ENCODE measurements at regions not wholly inside any gene's neighbourhood (a gene's known extent, or its start where the extent isn't known, plus 50 kb on each side); places are given as distances from the start of the nearest gene placed in this dataset.

DNA sequence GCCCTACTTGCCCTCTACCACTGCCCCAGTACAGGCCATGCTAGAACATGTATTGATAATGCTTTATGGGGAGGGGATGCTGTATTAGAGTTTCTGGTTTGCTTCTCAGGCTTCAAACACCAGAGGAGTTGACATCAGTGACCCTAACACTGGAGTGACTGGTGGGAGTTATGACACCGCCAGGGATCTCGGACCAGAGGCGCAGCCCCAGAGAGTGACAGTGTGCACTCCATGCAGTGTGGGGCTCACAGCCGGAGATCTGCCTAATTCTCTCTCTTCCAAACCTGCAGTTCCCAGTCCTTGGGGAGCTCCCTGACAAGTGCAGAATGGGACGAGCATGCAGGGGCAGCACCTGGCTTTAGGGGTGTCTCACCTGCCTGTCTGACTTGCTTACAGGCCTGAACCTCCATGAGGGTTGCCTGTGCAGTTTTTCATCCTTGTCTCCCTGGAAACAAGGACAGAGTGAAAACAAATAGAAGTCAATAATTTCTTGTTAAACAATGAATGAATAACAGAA lies 244.9 kb upstream of the MYT1L start:
- no peak overlapping the region for H3K4me3 Mint-ChIP-seq (ENCODE audit: unreplicated experiment)
- peaks cover 4% of the 10 kb centered on the region for H3K9me3 Mint-ChIP-seq (ENCODE audit: unreplicated experiment)
- H3K27ac Mint-ChIP-seq (ENCODE audit: unreplicated experiment): no peak overlapping the region
- peaks cover 19% of the 10 kb centered on the region for H3K4me1 Mint-ChIP-seq (ENCODE audit: low read depth, unreplicated experiment)
- no peaks in the 10 kb centered on the region for H3K36me3 Mint-ChIP-seq (ENCODE audit: unreplicated experiment)
- peaks cover 8% of the 10 kb centered on the region for H3K27me3 Mint-ChIP-seq (ENCODE audit: unreplicated experiment)
- DNase-seq: no peak
- TF ChIP-seq, protein P1, sequence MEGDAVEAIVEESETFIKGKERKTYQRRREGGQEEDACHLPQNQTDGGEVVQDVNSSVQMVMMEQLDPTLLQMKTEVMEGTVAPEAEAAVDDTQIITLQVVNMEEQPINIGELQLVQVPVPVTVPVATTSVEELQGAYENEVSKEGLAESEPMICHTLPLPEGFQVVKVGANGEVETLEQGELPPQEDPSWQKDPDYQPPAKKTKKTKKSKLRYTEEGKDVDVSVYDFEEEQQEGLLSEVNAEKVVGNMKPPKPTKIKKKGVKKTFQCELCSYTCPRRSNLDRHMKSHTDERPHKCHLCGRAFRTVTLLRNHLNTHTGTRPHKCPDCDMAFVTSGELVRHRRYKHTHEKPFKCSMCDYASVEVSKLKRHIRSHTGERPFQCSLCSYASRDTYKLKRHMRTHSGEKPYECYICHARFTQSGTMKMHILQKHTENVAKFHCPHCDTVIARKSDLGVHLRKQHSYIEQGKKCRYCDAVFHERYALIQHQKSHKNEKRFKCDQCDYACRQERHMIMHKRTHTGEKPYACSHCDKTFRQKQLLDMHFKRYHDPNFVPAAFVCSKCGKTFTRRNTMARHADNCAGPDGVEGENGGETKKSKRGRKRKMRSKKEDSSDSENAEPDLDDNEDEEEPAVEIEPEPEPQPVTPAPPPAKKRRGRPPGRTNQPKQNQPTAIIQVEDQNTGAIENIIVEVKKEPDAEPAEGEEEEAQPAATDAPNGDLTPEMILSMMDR (IDR thresholded peaks at IDR 0.05; ENCODE audit: partially characterized antibody, unreplicated experiment): no peak

DNA sequence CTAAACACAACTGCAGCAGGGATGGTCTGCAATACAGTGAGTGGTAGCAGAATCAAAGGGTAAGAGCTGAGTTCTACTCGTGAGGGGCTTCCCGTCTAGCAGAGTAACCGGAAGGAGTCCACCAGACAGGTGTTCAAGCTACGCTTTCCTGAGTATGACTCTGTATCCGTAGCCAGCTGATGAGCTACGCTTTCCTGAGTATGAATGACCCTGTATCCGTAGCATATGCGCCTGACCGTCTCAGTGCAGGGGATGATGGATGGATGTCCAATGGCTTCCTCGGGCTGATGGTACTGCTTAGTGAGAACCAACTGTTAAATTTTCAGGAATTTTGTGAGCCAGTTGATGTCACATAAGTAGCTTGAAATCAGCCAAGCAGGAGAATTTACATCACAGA lies 244.1 kb upstream of the MYT1L start:
- H3K4me1 Mint-ChIP-seq (ENCODE audit: low read depth, unreplicated experiment): peaks cover 18% of the 10 kb centered on the region
- H3K27ac Mint-ChIP-seq (ENCODE audit: unreplicated experiment): no peak overlapping the region
- no peak for DNase-seq
- peaks cover 3% of the 10 kb centered on the region for H3K27me3 Mint-ChIP-seq (ENCODE audit: unreplicated experiment)
- H3K9me3 Mint-ChIP-seq (ENCODE audit: unreplicated experiment): no peaks in the 10 kb centered on the region
- TF ChIP-seq, protein P1 (IDR thresholded peaks at IDR 0.05; ENCODE audit: partially characterized antibody, unreplicated experiment): no peak
- no peaks in the 10 kb centered on the region for H3K36me3 Mint-ChIP-seq (ENCODE audit: unreplicated experiment)
- H3K4me3 Mint-ChIP-seq (ENCODE audit: unreplicated experiment): no peak overlapping the region

DNA sequence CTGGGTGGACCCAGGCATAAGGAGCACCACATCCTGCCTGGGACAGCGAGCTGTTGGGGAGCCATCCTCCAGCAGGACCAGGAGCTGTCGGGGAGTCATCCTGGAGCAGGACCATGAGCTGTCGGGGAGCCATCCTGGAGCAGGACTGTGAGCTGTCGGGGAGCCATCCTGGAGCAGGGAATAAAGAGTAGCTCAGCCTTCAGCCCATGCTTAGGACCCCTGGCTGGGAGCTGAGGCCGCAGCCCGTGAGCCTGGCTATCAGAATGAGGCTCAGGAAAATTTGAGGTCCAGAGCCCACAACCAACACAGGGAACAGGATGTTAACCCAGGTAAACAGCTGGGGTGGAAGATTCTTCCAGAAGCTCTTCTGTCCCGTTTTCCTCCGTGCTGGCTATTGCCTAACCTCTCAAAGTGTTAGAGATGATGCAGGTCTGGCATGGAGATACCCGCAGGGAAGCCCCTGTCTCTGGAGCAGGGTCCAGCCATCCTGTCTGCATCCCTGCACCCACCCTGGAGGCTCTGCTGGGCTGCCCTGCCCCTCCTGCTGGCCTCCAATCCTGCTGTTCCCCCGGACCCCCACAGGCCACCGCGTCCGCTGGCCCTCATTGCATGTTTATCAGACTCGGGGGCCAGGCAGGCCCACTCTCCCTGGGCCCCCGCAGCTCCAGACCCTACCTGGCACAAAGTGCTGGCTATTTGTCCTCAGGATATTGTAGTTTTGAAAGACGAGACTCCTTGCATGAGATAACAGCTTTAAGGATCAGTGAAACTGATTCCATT lies 243.5 kb upstream of the MYT1L start:
- H3K36me3 Mint-ChIP-seq (ENCODE audit: unreplicated experiment): no peaks in the 10 kb centered on the region
- H3K4me3 Mint-ChIP-seq (ENCODE audit: unreplicated experiment): no peak overlapping the region
- no peaks in the 10 kb centered on the region for H3K27me3 Mint-ChIP-seq (ENCODE audit: unreplicated experiment)
- no peaks in the 10 kb centered on the region for H3K9me3 Mint-ChIP-seq (ENCODE audit: unreplicated experiment)
- peaks cover 12% of the 10 kb centered on the region for H3K4me1 Mint-ChIP-seq (ENCODE audit: low read depth, unreplicated experiment)
- TF ChIP-seq, protein P1 (IDR thresholded peaks at IDR 0.05; ENCODE audit: partially characterized antibody, unreplicated experiment): no peak
- no peak overlapping the region for H3K27ac Mint-ChIP-seq (ENCODE audit: unreplicated experiment)
- DNase-seq: no peak

DNA sequence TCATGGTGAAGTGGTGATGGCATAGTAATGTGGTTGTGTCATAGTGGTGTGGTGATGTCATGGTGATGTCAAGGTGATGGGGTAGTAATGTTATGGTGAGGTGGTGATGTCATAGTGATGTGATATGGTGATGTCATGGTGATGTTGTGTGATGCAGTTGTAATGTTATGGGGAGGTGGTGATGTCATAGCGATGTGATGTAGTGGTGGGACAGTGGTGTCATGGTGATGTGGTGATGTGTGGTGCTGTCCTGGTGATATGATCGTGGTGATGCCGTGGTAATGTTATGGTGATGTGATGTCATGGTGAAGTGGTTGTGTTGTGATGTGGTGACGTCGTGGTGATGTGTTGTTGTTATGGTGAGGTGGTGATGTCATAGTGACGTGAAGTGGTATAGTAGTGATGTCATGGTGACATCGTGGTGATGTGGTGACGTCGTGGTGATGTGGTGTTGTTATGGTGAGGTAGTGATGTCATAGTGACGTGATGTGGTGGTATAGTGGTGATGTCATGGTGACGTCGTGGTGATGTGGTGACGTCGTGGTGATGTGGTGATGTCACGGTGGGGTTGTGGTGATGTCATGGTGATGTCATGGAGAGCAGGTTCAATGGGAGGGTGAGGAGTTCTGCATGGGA lies 242.7 kb upstream of the MYT1L start:
- H3K4me1 Mint-ChIP-seq (ENCODE audit: low read depth, unreplicated experiment): peaks cover 9% of the 10 kb centered on the region
- TF ChIP-seq, protein P1 (IDR thresholded peaks at IDR 0.05; ENCODE audit: partially characterized antibody, unreplicated experiment): no peak

DNA sequence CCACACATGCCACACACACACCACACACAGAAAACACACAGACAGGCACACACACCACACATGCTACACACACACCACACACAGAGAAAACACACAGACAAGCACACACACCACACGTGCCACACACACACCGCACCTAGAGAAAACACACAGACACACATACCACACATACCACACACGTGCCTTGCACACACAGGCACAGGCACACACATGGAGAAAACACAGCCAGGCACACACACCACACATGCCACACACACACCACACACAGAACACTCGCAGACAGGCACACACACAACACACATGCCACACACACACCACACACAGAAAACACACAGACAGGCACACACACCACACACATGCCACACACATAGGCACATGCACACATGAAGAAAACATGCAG lies 242.1 kb upstream of the MYT1L start:
- Mint-ChIP-seq H3K27me3 (ENCODE audit: unreplicated experiment) (peaks cover 2% of the 10 kb centered on the region), H3K36me3 (ENCODE audit: unreplicated experiment) (peaks cover 6% of the 10 kb centered on the region), H3K4me3 (ENCODE audit: unreplicated experiment) (no peak overlapping the region), H3K4me1 (ENCODE audit: low read depth, unreplicated experiment) (peaks cover 8% of the 10 kb centered on the region), H3K27ac (ENCODE audit: unreplicated experiment) (no peak overlapping the region), H3K9me3 (ENCODE audit: unreplicated experiment) (peaks cover 2% of the 10 kb centered on the region)
- TF ChIP-seq, protein P1 (IDR thresholded peaks at IDR 0.05; ENCODE audit: partially characterized antibody, unreplicated experiment): no peak
- no peak for DNase-seq

More for the DNA sequence above, 242.7 kb upstream of the MYT1L start:
- no peak for DNase-seq
- H3K4me3 Mint-ChIP-seq (ENCODE audit: unreplicated experiment): no peak overlapping the region
- H3K27ac Mint-ChIP-seq (ENCODE audit: unreplicated experiment): no peak overlapping the region
- H3K9me3 Mint-ChIP-seq (ENCODE audit: unreplicated experiment): no peaks in the 10 kb centered on the region
- peaks cover 5% of the 10 kb centered on the region for H3K36me3 Mint-ChIP-seq (ENCODE audit: unreplicated experiment)
- peaks cover 2% of the 10 kb centered on the region for H3K27me3 Mint-ChIP-seq (ENCODE audit: unreplicated experiment)

Data from glutamatergic neuron (in vitro differentiated cells).